ENCODE measurements at regions not wholly inside any gene's neighbourhood (a gene's known extent, or its start where the extent isn't known, plus 50 kb on each side); places are given as distances from the start of the nearest gene placed in this dataset.

- Histone ChIP-seq H3K4me1 (ENCODE audit: control insufficient read depth in 5 of 5, insufficient read depth in 5 of 5, low read length in 5 of 5) (peaks cover 0 to 4% (median 4%) of the 10 kb centered on the region in 5 donors), H3K27ac (ENCODE audit: low read depth, low read length) (no peak overlapping the region), H3K9me3 (ENCODE audit: control insufficient read depth in 5 of 5, low read length in 5 of 5) (no peaks in the 10 kb centered on the region), H3K9ac (ENCODE audit: low read length in 5 of 5) (no peak overlapping the region), H3K27me3 (ENCODE audit: control insufficient read depth in 5 of 5, insufficient read depth in 4 of 5, low read length in 5 of 5) (no peaks in the 10 kb centered on the region), H3K4me3 (ENCODE audit: low read depth in 1 of 5, low read length in 5 of 5) (no peak overlapping the region), H3K36me3 (ENCODE audit: control insufficient read depth in 5 of 5, insufficient read depth in 5 of 5, low read length in 5 of 5) (no peaks in the 10 kb centered on the region)
Observed at GRCh38 chr20:12924126-12924525, 84.6 kb upstream of the SPTLC3 start.

- no peak overlapping the region for H3K27ac ChIP-seq (ENCODE audit: low read depth, low read length)
- H3K9ac ChIP-seq (ENCODE audit: low read length in 5 of 5): peak overlapping the region in 2 of 5 donors; percentile 25 to 37
- peak overlapping the region in 1 of 5 donors; percentile 33 for H3K4me3 ChIP-seq (ENCODE audit: low read depth in 1 of 5, low read length in 5 of 5)
- H3K4me1 ChIP-seq (ENCODE audit: control insufficient read depth in 5 of 5, insufficient read depth in 5 of 5, low read length in 5 of 5): peaks cover 0 to 4% (median 4%) of the 10 kb centered on the region in 5 donors
- no peaks in the 10 kb centered on the region for H3K36me3 ChIP-seq (ENCODE audit: control insufficient read depth in 5 of 5, insufficient read depth in 5 of 5, low read length in 5 of 5)
- H3K27me3 ChIP-seq (ENCODE audit: control insufficient read depth in 5 of 5, insufficient read depth in 4 of 5, low read length in 5 of 5): no peaks in the 10 kb centered on the region
- H3K9me3 ChIP-seq (ENCODE audit: control insufficient read depth in 5 of 5, low read length in 5 of 5): no peaks in the 10 kb centered on the region
Observed at GRCh38 chr20:12925210-12925755, 83.5 kb upstream of the SPTLC3 start.

DNA sequence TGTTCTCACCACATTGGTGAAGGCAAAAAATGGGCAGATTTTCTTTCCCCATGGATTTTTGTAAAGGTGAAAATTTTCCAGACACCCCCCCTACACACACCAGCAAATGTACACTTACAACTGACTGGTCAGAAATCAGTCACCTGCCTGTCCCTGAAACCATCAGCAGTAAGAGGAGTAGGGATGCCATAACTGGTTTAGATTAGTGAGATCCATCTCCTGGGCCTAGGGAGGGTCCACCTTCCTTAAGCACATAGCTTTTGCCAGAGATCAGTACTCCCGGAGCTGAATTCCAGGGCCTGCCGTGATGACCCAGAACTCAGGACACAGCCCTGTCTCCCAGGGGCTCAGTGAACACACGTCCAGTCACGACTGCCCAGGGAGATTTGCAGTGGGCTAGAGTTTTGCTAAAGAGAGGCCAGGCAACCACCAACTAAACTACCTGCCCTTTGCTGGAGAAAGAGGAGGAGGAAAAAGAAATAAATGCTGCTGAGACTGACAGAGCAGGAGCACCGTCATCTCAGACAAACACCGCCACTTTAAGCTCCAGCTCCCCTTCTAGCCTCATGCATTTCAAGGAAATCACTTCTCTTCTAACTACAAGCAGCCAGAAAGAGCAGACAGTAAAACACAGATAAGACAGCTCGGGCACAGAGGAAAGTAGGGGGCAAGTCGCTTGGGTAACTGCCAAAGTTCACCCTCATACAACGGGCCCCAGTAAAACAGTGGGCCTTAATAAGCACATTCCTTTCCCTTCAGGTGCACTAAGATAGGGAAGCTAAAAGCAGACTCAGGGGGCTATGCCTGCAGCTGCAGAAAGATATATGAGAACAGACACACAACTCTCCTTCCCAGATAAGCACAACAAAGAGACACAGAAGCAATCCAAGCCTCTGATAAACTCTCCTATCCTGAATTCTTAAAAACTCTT is 82.6 kb upstream of the SPTLC3 start:
- Histone ChIP-seq H3K9me3 (ENCODE audit: control insufficient read depth in 5 of 5, low read length in 5 of 5) (no peaks in the 10 kb centered on the region), H3K9ac (ENCODE audit: low read length in 5 of 5) (no peak overlapping the region), H3K4me1 (ENCODE audit: control insufficient read depth in 5 of 5, insufficient read depth in 5 of 5, low read length in 5 of 5) (peaks cover 0 to 4% (median 4%) of the 10 kb centered on the region in 5 donors), H3K4me3 (ENCODE audit: low read depth in 1 of 5, low read length in 5 of 5) (no peak overlapping the region), H3K36me3 (ENCODE audit: control insufficient read depth in 5 of 5, insufficient read depth in 5 of 5, low read length in 5 of 5) (no peaks in the 10 kb centered on the region), H3K27ac (ENCODE audit: low read depth, low read length) (no peak overlapping the region), H3K27me3 (ENCODE audit: control insufficient read depth in 5 of 5, insufficient read depth in 4 of 5, low read length in 5 of 5) (no peaks in the 10 kb centered on the region)

DNA sequence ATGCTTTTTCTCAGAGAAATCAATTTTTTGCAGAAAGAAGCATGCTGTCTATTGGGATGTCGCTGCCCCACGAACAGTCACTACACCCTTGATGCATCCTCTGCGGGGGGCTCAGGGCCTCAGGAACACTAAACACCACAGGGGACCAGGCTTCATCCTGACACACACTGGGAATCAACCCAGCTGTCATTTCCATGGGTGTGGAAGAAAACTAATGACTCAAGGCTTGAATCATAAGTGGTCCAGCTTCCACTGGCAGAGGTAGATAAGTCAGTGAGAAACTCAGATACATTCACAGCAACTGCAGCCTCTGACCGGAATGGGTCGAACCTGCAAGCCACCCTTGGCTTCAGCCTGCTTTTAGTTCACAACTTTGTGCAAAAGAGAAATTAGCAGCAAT is 81.3 kb upstream of the SPTLC3 start:
- H3K27me3 ChIP-seq (ENCODE audit: control insufficient read depth in 5 of 5, insufficient read depth in 4 of 5, low read length in 5 of 5): peaks cover 0 to 3% (median 0%) of the 10 kb centered on the region in 5 donors

DNA sequence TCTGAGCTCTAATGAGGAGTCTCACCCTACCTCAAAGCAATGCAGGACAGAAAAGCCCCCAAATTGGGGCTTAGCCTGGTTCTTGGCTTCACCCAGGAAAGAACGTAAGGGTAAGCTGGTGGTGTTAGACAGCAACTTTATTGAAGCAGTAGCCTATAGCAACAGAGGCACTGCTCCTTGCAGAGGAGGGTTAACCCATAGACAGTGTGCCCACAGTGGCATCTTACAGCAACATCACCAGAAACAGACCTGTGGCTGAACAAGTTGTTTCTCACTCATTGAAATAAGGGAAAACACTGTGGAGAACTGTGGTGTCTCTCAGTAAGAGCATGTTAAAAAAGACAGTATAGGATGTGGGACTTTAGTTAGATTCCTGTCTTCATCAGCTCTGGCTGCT is 80.4 kb upstream of the SPTLC3 start:
- H3K27ac ChIP-seq (ENCODE audit: low read depth, low read length): no peak overlapping the region
- H3K27me3 ChIP-seq (ENCODE audit: control insufficient read depth in 5 of 5, insufficient read depth in 4 of 5, low read length in 5 of 5): peaks cover 0 to 3% (median 0%) of the 10 kb centered on the region in 5 donors
- H3K4me3 ChIP-seq (ENCODE audit: low read depth in 1 of 5, low read length in 5 of 5): no peak overlapping the region
- H3K9ac ChIP-seq (ENCODE audit: low read length in 5 of 5): no peak overlapping the region
- no peaks in the 10 kb centered on the region for H3K9me3 ChIP-seq (ENCODE audit: control insufficient read depth in 5 of 5, low read length in 5 of 5)
- no peaks in the 10 kb centered on the region for H3K36me3 ChIP-seq (ENCODE audit: control insufficient read depth in 5 of 5, insufficient read depth in 5 of 5, low read length in 5 of 5)
- peaks cover 0 to 4% (median 4%) of the 10 kb centered on the region in 5 donors for H3K4me1 ChIP-seq (ENCODE audit: control insufficient read depth in 5 of 5, insufficient read depth in 5 of 5, low read length in 5 of 5)

More for the DNA sequence above, 81.3 kb upstream of the SPTLC3 start:
- H3K4me3 ChIP-seq (ENCODE audit: low read depth in 1 of 5, low read length in 5 of 5): no peak overlapping the region
- no peaks in the 10 kb centered on the region for H3K36me3 ChIP-seq (ENCODE audit: control insufficient read depth in 5 of 5, insufficient read depth in 5 of 5, low read length in 5 of 5)
- H3K9ac ChIP-seq (ENCODE audit: low read length in 5 of 5): no peak overlapping the region
- H3K27ac ChIP-seq (ENCODE audit: low read depth, low read length): no peak overlapping the region
- peaks cover 0 to 4% (median 4%) of the 10 kb centered on the region in 5 donors for H3K4me1 ChIP-seq (ENCODE audit: control insufficient read depth in 5 of 5, insufficient read depth in 5 of 5, low read length in 5 of 5)
- no peaks in the 10 kb centered on the region for H3K9me3 ChIP-seq (ENCODE audit: control insufficient read depth in 5 of 5, low read length in 5 of 5)

DNA sequence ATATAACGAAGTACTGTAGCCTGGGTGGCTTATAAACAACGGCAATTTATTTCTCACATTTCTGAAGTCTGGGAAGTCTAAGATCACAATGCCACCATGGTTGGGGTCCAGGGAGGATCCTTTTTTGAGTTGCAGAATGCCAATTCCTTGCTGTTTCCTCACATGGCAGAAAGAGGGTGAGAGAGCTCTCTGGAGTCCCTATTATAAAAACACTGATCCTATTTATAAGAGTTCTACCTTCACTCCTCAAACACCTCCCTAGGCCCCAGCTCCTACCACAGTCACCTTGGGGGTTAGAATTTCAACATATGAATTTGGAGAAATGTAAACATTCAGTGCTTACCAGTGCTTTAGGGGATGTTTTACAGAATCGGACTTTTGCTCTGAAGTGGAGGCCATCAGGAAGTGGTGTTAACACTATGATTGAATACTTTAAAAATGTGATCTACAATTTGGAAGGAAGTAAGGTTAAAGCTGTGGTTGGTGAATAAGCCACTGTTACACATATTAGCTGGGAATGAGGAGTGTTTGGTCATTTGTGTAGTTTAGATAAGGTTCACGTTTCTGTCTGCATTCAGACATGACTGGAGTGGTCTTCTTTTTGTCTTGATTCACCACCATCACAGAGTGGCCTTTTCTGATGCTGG is 79.9 kb upstream of the SPTLC3 start:
- H3K27me3 ChIP-seq (ENCODE audit: control insufficient read depth in 5 of 5, insufficient read depth in 4 of 5, low read length in 5 of 5): peaks cover 0 to 3% (median 0%) of the 10 kb centered on the region in 5 donors
- H3K36me3 ChIP-seq (ENCODE audit: control insufficient read depth in 5 of 5, insufficient read depth in 5 of 5, low read length in 5 of 5): no peaks in the 10 kb centered on the region
- no peaks in the 10 kb centered on the region for H3K9me3 ChIP-seq (ENCODE audit: control insufficient read depth in 5 of 5, low read length in 5 of 5)
- no peak overlapping the region for H3K4me3 ChIP-seq (ENCODE audit: low read depth in 1 of 5, low read length in 5 of 5)
- H3K4me1 ChIP-seq (ENCODE audit: control insufficient read depth in 5 of 5, insufficient read depth in 5 of 5, low read length in 5 of 5): peaks cover 0 to 4% (median 4%) of the 10 kb centered on the region in 5 donors
- no peak overlapping the region for H3K27ac ChIP-seq (ENCODE audit: low read depth, low read length)
- no peak overlapping the region for H3K9ac ChIP-seq (ENCODE audit: low read length in 5 of 5)

GRCh38 chr20:12936020-12936419 is 72.8 kb upstream of the SPTLC3 start:
- H3K36me3 ChIP-seq (ENCODE audit: control insufficient read depth in 5 of 5, insufficient read depth in 5 of 5, low read length in 5 of 5): no peaks in the 10 kb centered on the region
- H3K27me3 ChIP-seq (ENCODE audit: control insufficient read depth in 5 of 5, insufficient read depth in 4 of 5, low read length in 5 of 5): peaks cover 0 to 3% (median 0%) of the 10 kb centered on the region in 5 donors
- no peaks in the 10 kb centered on the region for H3K4me1 ChIP-seq (ENCODE audit: control insufficient read depth in 5 of 5, insufficient read depth in 5 of 5, low read length in 5 of 5)
- H3K9me3 ChIP-seq (ENCODE audit: control insufficient read depth in 5 of 5, low read length in 5 of 5): no peaks in the 10 kb centered on the region
- no peak overlapping the region for H3K4me3 ChIP-seq (ENCODE audit: low read depth in 1 of 5, low read length in 5 of 5)
- no peak overlapping the region for H3K27ac ChIP-seq (ENCODE audit: low read depth, low read length)
- H3K9ac ChIP-seq (ENCODE audit: low read length in 5 of 5): no peak overlapping the region

DNA sequence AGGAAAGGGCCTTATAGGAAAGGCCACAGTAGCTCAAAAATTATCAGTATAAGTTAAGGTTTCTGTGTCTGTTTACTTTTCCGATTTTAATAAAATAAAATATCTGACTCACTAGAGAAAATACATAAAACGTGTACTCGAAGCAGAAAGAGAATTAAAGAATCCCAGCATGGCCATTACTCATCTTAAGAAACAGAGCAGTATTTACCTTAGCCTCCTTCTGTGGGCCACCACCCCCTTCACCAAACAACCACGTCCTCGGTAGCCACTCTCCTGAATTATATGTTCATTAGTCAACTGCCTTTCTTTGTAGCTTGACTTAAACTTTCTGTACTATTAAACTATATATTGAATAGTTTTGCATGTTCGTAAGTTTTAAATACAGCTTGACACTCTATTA is 72.2 kb upstream of the SPTLC3 start:
- no peak overlapping the region for H3K27ac ChIP-seq (ENCODE audit: low read depth, low read length)
- peaks cover 0 to 2% (median 0%) of the 10 kb centered on the region in 5 donors for H3K27me3 ChIP-seq (ENCODE audit: control insufficient read depth in 5 of 5, insufficient read depth in 4 of 5, low read length in 5 of 5)
- no peaks in the 10 kb centered on the region for H3K9me3 ChIP-seq (ENCODE audit: control insufficient read depth in 5 of 5, low read length in 5 of 5)
- H3K9ac ChIP-seq (ENCODE audit: low read length in 5 of 5): no peak overlapping the region
- no peaks in the 10 kb centered on the region for H3K36me3 ChIP-seq (ENCODE audit: control insufficient read depth in 5 of 5, insufficient read depth in 5 of 5, low read length in 5 of 5)
- H3K4me1 ChIP-seq (ENCODE audit: control insufficient read depth in 5 of 5, insufficient read depth in 5 of 5, low read length in 5 of 5): no peaks in the 10 kb centered on the region
- H3K4me3 ChIP-seq (ENCODE audit: low read depth in 1 of 5, low read length in 5 of 5): no peak overlapping the region

DNA sequence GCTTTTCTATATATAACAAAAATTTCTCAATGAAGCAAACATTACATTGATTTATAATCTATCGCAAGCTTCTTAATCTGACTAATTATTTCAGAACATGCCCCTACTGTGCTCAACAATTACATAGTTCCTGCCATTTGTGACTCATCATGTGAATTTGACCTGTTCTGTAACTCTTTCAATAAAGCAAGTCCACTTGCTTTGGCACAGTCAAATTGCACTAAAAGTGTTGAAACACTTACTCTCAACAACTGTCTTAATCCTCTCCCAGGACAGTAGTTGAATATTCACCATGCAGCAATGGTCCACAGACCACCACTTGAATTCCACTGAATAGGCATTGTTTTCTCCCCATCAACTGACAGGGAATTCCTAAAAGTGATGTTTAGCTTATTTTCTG is 67.7 kb upstream of the SPTLC3 start:
- Histone ChIP-seq H3K27me3 (ENCODE audit: control insufficient read depth in 5 of 5, insufficient read depth in 4 of 5, low read length in 5 of 5) (no peaks in the 10 kb centered on the region), H3K27ac (ENCODE audit: low read depth, low read length) (no peak overlapping the region)

GRCh38 chr20:12942123-12942522 is 66.6 kb upstream of the SPTLC3 start:
- Histone ChIP-seq H3K36me3 (ENCODE audit: control insufficient read depth in 5 of 5, insufficient read depth in 5 of 5, low read length in 5 of 5) (no peaks in the 10 kb centered on the region), H3K27ac (ENCODE audit: low read depth, low read length) (no peak overlapping the region), H3K4me1 (ENCODE audit: control insufficient read depth in 5 of 5, insufficient read depth in 5 of 5, low read length in 5 of 5) (no peaks in the 10 kb centered on the region), H3K9me3 (ENCODE audit: control insufficient read depth in 5 of 5, low read length in 5 of 5) (no peaks in the 10 kb centered on the region), H3K4me3 (ENCODE audit: low read depth in 1 of 5, low read length in 5 of 5) (no peak overlapping the region), H3K27me3 (ENCODE audit: control insufficient read depth in 5 of 5, insufficient read depth in 4 of 5, low read length in 5 of 5) (no peaks in the 10 kb centered on the region), H3K9ac (ENCODE audit: low read length in 5 of 5) (no peak overlapping the region)

More for the DNA sequence above, 67.7 kb upstream of the SPTLC3 start:
- Histone ChIP-seq H3K4me1 (ENCODE audit: control insufficient read depth in 5 of 5, insufficient read depth in 5 of 5, low read length in 5 of 5) (no peaks in the 10 kb centered on the region), H3K4me3 (ENCODE audit: low read depth in 1 of 5, low read length in 5 of 5) (no peak overlapping the region), H3K9ac (ENCODE audit: low read length in 5 of 5) (no peak overlapping the region), H3K36me3 (ENCODE audit: control insufficient read depth in 5 of 5, insufficient read depth in 5 of 5, low read length in 5 of 5) (no peaks in the 10 kb centered on the region), H3K9me3 (ENCODE audit: control insufficient read depth in 5 of 5, low read length in 5 of 5) (no peaks in the 10 kb centered on the region)

All from subcutaneous abdominal adipose tissue (tissue), 5 donors.